HL-60 (cell line): ENCODE measurements at regions not wholly inside any gene's neighbourhood (a gene's known extent, or its start where the extent isn't known, plus 50 kb on each side); places are given as distances from the start of the nearest gene placed in this dataset.
"Not testable (repeated sequence)": the region's sequence is repeated elsewhere in the genome, so short reads cannot be mapped to it uniquely, and the experiment has no call there.

Experiments used
- DNase-seq, 2 experiments: peaks; one replicate each; pipeline ENCODE4 v3.0.0-alpha.2; 2010 to 2020; ENCODE audit warnings: low read depth in 1 of 2, low spot score in 1 of 2
- H3K27ac ChIP-seq: fragments of 250-450 bp; sonication (Bioruptor Pico); replicated peaks from 2 replicates; pipeline ENCODE4 v1.5.1; 2020; ENCODE audit warnings: mild to moderate bottlenecking, moderate library complexity
- H3K27me3 ChIP-seq: fragments of 250-450 bp; sonication (Bioruptor Pico); 2 replicates; pipeline ENCODE4 v1.5.1; 2021; ENCODE audit warnings: mild to moderate bottlenecking, moderate library complexity; ENCODE audit not compliant: insufficient read depth, poor library complexity, severe bottlenecking
- H3K4me3 ChIP-seq: replicated peaks from 2 replicates; pipeline ENCODE4 v1.5.1; 2011; ENCODE audit warnings: mild to moderate bottlenecking, control low read depth, low read length; ENCODE audit not compliant: insufficient read depth
- CTCF ChIP-seq: IDR thresholded peaks from one replicate; pipeline ENCODE4 v1.5.1; 2011; ENCODE audit warnings: low read length, control low read depth, inconsistent platforms; ENCODE audit not compliant: insufficient read depth
- GABPA ChIP-seq: IDR thresholded peaks from 2 replicates; pipeline ENCODE4 v1.6.1; 2012; ENCODE audit warnings: low read depth
- POLR2AphosphoS5 ChIP-seq: IDR thresholded peaks from 2 replicates; pipeline ENCODE4 v1.6.1; 2012; ENCODE audit warnings: low read depth
- SPI1 ChIP-seq: IDR thresholded peaks from 2 replicates; pipeline ENCODE4 v1.6.1; 2012; ENCODE audit warnings: low read depth, mild to moderate bottlenecking, borderline replicate concordance
- TF ChIP-seq, protein P1 (sequence below): IDR thresholded peaks from 2 replicates; pipeline ENCODE4 v1.6.1; 2012; ENCODE audit warnings: low read depth; ENCODE audit not compliant: insufficient replicate concordance

DNA sequence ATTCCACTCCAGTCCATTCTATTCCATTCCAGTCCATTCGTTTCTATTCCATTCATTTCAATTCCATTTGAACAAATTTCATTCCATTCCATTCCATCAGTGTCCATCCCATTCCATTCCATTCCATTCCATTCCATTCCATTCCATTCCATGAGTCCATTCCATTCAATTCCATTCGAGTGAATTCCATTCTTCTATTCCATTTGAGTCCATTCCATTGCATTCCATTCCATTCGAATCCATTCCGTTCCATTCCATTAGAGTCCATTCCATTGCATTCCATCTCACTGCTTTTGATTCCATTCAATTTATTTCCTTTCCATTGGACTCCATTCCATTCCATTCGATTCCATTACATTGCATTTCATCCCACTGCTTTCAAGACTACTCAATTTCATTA is 1132.1 kb downstream of the RPIA start:
- TF ChIP-seq, protein P1, sequence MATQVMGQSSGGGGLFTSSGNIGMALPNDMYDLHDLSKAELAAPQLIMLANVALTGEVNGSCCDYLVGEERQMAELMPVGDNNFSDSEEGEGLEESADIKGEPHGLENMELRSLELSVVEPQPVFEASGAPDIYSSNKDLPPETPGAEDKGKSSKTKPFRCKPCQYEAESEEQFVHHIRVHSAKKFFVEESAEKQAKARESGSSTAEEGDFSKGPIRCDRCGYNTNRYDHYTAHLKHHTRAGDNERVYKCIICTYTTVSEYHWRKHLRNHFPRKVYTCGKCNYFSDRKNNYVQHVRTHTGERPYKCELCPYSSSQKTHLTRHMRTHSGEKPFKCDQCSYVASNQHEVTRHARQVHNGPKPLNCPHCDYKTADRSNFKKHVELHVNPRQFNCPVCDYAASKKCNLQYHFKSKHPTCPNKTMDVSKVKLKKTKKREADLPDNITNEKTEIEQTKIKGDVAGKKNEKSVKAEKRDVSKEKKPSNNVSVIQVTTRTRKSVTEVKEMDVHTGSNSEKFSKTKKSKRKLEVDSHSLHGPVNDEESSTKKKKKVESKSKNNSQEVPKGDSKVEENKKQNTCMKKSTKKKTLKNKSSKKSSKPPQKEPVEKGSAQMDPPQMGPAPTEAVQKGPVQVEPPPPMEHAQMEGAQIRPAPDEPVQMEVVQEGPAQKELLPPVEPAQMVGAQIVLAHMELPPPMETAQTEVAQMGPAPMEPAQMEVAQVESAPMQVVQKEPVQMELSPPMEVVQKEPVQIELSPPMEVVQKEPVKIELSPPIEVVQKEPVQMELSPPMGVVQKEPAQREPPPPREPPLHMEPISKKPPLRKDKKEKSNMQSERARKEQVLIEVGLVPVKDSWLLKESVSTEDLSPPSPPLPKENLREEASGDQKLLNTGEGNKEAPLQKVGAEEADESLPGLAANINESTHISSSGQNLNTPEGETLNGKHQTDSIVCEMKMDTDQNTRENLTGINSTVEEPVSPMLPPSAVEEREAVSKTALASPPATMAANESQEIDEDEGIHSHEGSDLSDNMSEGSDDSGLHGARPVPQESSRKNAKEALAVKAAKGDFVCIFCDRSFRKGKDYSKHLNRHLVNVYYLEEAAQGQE, result no peak
- TF ChIP-seq SPI1, result no peak
- TF ChIP-seq POLR2AphosphoS5, result no peak
- TF ChIP-seq GABPA, result no peak
- no peak for TF ChIP-seq CTCF
- Histone ChIP-seq H3K27me3 (no peaks in the 10 kb centered on the region), H3K27ac (no peak overlapping the region), H3K4me3 (no peak overlapping the region)
- no peak for DNase-seq

DNA sequence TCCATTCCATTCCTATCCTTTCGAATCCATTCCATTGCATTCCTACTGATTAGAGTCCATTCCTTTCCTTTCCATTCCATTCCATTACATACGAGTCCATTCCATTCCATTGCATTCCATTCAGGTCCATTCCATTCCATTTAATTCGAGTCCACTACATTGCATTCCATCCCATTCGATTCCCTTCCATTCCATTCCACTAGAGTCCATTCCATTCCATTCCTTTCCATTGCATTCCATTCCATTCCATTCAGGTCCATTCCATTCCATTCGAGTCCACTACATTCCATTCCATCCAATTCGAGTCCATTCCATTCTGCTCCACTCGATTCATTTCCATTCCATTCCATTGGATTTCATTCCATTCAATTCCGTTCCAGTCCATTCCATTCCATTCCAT is 1133.6 kb downstream of the RPIA start:
- no peaks in the 10 kb centered on the region for H3K27me3 ChIP-seq
- H3K27ac ChIP-seq, result no peak overlapping the region
- TF ChIP-seq, protein P1, result no peak
- TF ChIP-seq CTCF (no peak), POLR2AphosphoS5 (no peak), SPI1 (no peak), GABPA (no peak)
- no peak for DNase-seq
- H3K4me3 ChIP-seq, result no peak overlapping the region

GRCh38 chr2:89826741-89827140 is 1135.3 kb downstream of the RPIA start:
- not testable (repeated sequence) for H3K27me3 ChIP-seq, DNase-seq, H3K4me3 ChIP-seq, H3K27ac ChIP-seq

DNA sequence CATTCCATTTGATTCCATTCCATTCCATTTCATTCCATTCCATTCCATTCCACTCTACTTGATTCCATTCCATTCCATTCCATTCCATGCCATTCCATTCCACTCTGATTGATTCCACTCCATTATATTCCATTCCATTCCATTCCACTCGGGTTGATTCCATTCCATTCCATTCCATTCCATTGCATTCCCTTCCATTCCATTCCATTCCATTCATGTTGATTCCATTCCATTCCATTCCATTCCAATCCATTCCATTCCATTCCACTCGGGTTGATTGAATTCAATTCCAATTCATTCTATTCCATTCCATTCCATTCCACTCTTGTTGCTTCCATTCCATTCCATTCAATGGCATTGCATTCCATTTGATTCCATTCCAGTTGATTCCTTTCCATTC is 1136.4 kb downstream of the RPIA start:
- H3K27ac ChIP-seq, DNase-seq, H3K4me3 ChIP-seq, H3K27me3 ChIP-seq: not testable (repeated sequence)

DNA sequence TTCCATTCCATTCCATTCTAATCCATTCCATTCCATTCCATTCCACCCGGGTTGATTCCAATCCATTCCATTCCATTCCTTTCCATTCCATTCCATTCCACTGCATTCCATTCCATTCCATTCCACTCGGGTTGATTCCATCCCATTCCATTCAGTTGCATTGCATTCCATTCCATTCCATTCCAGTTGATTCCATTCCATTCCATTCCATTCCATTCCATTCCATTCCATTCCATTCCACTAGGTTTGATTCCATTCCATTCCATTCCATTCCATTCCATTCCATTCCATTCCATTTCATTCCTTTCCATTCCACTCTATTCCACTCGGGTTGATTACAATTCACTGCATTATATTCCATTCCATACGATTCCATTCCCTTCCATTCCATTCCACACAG is 1136.9 kb downstream of the RPIA start:
- not testable (repeated sequence) for DNase-seq, H3K27me3 ChIP-seq, H3K4me3 ChIP-seq, H3K27ac ChIP-seq

- not testable (repeated sequence) for H3K27ac ChIP-seq, DNase-seq, H3K4me3 ChIP-seq, H3K27me3 ChIP-seq
Observed at GRCh38 chr2:89828961-89829631, 1137.6 kb downstream of the RPIA start.
